Suprapubic skin (tissue), 4 donors: ENCODE measurements at regions not wholly inside any gene's neighbourhood (a gene's known extent, or its start where the extent isn't known, plus 50 kb on each side); places are given as distances from the start of the nearest gene placed in this dataset.

ENCODE experiments used
- POLR2A ChIP-seq, 2 donors: fragments of 450-650 bp; IDR thresholded peaks; one replicate each; pipeline ENCODE4 v1.6.1; 2017; ENCODE audit warnings: antibody characterized with exemption in 2 of 2, mild to moderate bottlenecking in 2 of 2, moderate library complexity in 2 of 2
- POLR2AphosphoS5 ChIP-seq, 3 donors: sonication (generic); formaldehyde crosslinking; IDR thresholded peaks; one replicate each; pipeline ENCODE4 v1.6.1; 2017; ENCODE audit warnings: antibody characterized with exemption in 3 of 3
- TF ChIP-seq, protein P1 (sequence below), 2 donors: fragments of 200-600 bp in 1 of 2; fragments of 450-650 bp in 1 of 2; sonication (generic) in 1 of 2; IDR thresholded peaks; one replicate each; pipeline ENCODE4 v1.5.1; 2016 to 2019; ENCODE audit warnings: antibody characterized with exemption in 2 of 2, mild to moderate bottlenecking in 1 of 2, moderate library complexity in 1 of 2

DNA sequence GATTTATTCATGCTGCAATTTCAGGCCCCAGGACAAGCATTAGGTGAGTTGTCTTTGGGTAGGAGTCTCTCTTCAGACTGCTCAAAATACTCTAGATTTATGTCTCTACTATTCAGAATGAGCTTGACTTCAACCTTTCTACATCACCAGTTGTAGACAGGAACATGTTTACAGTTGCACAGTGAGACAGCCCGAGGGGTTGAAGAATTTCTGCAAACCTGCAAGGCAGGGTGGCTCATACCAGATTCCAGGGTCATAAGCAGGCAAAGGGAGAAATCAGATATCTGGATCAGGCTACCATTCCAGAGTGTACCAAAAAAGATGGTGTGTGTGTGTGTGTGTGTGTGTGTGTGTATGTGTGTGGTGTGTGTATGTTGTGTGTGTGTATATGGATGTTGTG lies 112.4 kb downstream of the SPP2 start:
- TF ChIP-seq, protein P1, sequence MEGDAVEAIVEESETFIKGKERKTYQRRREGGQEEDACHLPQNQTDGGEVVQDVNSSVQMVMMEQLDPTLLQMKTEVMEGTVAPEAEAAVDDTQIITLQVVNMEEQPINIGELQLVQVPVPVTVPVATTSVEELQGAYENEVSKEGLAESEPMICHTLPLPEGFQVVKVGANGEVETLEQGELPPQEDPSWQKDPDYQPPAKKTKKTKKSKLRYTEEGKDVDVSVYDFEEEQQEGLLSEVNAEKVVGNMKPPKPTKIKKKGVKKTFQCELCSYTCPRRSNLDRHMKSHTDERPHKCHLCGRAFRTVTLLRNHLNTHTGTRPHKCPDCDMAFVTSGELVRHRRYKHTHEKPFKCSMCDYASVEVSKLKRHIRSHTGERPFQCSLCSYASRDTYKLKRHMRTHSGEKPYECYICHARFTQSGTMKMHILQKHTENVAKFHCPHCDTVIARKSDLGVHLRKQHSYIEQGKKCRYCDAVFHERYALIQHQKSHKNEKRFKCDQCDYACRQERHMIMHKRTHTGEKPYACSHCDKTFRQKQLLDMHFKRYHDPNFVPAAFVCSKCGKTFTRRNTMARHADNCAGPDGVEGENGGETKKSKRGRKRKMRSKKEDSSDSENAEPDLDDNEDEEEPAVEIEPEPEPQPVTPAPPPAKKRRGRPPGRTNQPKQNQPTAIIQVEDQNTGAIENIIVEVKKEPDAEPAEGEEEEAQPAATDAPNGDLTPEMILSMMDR (IDR thresholded peaks at IDR 0.05) = no peak
- TF ChIP-seq POLR2AphosphoS5 (IDR thresholded peaks at IDR 0.05) (no peak), POLR2A (IDR thresholded peaks at IDR 0.05) (no peak)
